Dedifferentiated amniotic fluid mesenchymal stem cell (primary cell): ENCODE measurements at regions not wholly inside any gene's neighbourhood (a gene's known extent, or its start where the extent isn't known, plus 50 kb on each side); places are given as distances from the start of the nearest gene placed in this dataset.
A peak's percentile ranks its signal among the peaks of the same experiment; 100 is the strongest.
"Not testable (repeated sequence)": the region's sequence is repeated elsewhere in the genome, so short reads cannot be mapped to it uniquely, and the experiment has no call there.

ENCODE experiments used
- DNase-seq: peaks from one replicate; pipeline ENCODE4 v3.0.0-alpha.2; 2016; ENCODE audit errors: extremely low spot score

DNA sequence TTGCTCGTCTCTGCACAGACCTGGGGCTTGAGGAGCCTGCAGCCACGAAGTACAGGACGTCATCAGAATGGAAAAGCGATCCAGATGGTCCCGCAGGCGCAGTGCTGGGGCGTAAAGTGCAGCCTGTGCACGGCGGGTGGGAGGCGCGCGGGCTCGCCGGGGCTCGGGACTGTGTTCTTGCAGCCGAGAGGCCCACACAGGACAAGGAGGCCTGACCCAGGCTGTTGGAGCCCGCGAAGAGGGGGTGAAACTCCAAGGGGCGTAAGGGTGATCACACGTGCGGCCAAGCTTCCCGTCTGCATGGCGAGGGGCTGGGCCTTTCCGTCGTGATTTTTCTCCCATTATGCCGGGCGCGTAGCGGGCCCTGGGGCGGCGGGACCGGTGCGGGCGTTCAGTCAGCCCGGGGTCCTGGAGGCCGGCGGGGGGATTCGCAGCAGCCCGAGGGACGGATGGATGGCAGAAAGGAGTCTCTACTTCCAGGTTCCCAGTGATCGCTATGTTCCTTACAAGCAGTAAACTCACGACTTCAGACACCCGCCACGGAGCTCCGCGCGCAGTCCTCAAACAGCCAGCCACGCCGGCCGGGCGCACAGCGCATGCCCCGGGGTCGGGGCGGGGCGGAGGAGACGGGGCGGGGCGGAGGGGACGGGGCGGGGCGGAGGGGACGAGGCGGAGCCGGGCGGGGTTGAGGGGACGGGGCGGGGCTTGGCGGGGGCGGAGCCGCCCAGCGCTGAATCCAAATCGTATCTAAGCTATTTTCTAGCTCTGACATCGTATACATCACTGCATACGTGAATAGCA, 141.0 kb upstream of the KCNJ18 start:
- peak; percentile 82 for DNase-seq

- not testable (repeated sequence) for DNase-seq
These were observed 133.4 kb upstream of the KCNJ18 start for GRCh38 chr17:21558921-21559320.

DNA sequence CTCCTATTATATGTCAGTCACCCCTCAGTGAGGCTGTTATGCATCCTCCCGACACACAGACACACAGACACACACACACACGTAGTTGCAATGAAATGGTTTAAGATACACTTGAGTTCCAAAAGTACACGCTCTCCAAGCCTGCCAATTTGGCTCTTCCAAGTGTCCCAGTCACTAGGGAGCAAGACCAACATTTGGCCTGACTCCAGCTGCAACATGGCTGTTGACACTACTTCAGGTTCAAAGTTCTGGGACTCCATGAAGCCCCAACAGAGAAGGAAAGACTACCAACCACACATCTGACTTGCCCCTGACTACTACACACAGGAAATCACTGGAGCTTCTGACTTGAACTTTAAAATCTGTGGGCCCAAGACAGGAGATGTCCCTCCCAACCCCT, 128.1 kb upstream of the KCNJ18 start:
- DNase-seq: no peak

GRCh38 chr17:21564757-21565156, 127.6 kb upstream of the KCNJ18 start:
- peak; percentile 1 for DNase-seq

- not testable (repeated sequence) for DNase-seq
These were observed 121.9 kb upstream of the KCNJ18 start for GRCh38 chr17:21570427-21570826.

- not testable (repeated sequence) for DNase-seq
These were observed 120.2 kb upstream of the KCNJ18 start for GRCh38 chr17:21572148-21572547.

DNA sequence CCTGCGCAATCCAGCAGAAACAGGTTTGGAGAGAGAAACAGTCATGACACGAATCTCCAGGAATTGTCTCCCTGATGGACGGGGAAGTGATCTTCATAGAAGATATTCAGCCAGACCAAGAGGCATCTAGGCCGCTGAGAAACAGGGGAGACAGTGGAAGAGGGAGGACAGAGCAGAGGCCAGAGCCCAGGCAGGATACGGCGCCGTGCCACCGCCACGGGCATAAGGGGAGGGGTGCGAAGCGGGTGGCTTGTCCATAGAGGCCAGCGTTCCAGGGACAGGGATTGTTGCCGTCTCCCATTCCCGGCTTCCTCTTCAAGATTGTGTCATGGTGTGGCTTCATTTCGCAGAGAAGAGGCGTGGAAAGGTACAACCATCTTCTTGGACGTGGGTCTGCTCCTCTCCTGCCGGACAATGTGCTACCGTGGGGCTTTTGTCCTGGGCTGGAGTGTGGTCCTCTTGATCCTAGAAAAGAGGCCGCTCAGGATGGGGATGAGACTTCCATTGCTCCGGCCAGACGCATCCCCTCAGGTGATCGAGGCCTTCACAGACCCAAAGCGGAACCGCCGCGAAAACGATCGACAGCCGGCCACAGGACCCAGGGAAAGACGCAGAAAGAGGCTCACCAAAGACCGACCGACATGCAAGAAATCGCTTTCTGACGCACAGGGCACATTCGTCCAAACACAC, 118.9 kb upstream of the KCNJ18 start:
- DNase-seq: not testable (repeated sequence)

GRCh38 chr17:21573961-21574610, 118.2 kb upstream of the KCNJ18 start:
- DNase-seq: no peak

- DNase-seq: not testable (repeated sequence)
These were observed 117.6 kb upstream of the KCNJ18 start for GRCh38 chr17:21574611-21575255.

DNA sequence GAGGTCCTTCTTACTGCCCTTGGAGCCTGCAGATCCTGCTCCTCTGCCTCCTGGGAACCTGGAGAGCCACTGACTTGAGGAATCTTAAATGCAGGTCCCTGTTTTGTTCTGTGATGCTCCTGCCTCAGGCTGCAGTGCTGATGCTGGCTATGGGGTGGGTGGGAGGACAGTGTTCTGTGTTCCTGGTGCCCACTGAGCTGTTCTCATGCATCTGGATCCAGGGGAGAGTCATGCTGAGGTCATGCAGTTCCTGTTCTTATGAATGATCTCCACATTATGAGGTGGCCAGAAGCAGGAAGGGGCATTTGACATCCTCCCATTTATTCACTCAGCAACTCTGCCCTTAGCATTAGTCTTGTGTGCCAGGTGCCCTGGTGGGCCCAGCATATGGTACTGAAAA, 113.5 kb upstream of the KCNJ18 start:
- DNase-seq: peak; percentile 6

DNA sequence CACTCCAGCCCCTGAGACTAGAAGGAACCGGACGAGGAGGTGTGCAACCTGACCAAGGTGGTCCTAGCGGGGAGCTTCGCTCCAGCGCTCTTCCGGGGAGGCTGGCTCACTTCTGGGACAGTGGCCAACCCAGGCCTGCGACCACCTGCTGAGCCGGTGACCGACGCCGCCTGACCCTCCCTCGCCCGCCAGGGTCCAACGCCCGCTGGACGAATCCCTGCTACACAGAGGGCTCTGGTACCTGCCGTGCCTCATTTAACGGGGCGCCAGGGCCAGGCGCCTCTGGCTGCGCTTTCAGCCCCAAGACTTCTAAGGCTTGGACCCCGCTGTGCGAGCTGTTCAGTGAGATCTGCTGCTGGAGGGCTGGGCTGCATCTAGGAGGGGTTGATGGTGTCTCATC, 99.5 kb upstream of the KCNJ18 start:
- DNase-seq: no peak

GRCh38 chr17:21593452-21594105, 98.7 kb upstream of the KCNJ18 start:
- DNase-seq: not testable (repeated sequence)

DNA sequence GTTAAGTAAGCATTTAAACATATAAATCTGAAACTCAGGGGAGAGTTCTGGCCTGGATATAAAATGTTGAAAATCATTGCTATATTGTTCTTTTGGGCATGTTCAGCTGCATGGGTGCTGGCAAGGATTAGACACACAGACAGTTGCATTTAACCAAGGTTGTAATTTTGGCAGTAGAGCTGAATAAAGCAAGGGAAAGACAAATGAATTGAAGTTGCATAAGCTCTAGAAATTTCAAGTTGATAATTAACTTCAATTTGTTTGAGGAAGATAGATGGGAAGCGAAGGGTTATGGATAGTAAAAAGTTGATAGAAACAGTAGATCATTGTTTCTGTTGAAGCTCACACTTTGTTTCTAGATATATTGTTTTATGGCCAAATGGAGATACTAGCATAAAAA, 97.2 kb upstream of the KCNJ18 start:
- DNase-seq: no peak

- DNase-seq: no peak
These were observed 90.1 kb upstream of the KCNJ18 start for GRCh38 chr17:21602176-21602575.

GRCh38 chr17:21603292-21603691, 89.0 kb upstream of the KCNJ18 start:
- DNase-seq: not testable (repeated sequence)

DNA sequence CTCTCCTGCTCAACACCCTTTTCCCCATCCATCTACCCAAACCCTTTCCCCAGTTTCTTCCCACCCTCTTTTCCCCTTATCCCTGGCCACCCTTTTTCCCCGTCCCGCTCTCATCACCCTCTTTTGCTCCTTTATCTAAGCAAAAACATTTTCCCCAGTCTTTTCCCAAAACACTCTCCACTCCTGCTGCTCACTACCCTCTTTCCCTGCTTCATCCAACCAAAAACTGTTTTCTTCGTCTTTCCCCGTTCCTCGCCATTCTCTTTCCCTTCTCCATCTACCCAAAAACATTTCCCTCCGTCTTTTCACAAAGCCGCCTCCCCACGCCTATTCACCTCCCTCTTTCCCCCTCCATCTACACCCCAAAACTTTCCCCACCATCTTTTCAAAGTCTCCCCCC, 80.9 kb upstream of the KCNJ18 start:
- not testable (repeated sequence) for DNase-seq

GRCh38 chr17:21612123-21613070, 79.9 kb upstream of the KCNJ18 start:
- not testable (repeated sequence) for DNase-seq

DNA sequence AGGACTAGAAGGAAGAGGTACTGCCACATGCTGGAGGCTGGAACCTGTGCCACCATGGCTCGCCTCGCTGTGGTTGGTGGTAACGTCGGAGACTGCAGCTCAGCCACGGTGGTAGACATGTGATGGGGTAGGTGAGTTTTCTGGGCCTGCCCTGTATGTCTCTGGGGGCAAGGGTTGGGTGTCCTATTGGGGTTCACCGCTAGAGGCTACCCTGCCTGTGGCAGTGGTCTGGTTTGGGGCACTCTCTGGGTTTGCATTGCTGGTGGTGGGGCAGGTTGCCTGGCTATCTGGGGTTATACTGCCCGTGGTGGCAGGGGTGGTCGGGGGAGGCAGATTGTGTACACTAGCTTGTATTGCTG, 79.3 kb upstream of the KCNJ18 start:
- no peak for DNase-seq

GRCh38 chr17:21626987-21627386, 65.3 kb upstream of the KCNJ18 start:
- not testable (repeated sequence) for DNase-seq
